Osteocyte (in vitro differentiated cells): ENCODE measurements at regions not wholly inside any gene's neighbourhood (a gene's known extent, or its start where the extent isn't known, plus 50 kb on each side); places are given as distances from the start of the nearest gene placed in this dataset.

Source experiments
- DNase-seq: peaks from one replicate; pipeline ENCODE4 v3.0.0; 2021; ENCODE audit warnings: mixed read lengths; ENCODE audit not compliant: unreplicated experiment; ENCODE audit errors: extremely low spot score
- H3K27ac Mint-ChIP-seq: one replicate; pipeline ENCODE4 v1.8.0; 2021; ENCODE audit warnings: mild to moderate bottlenecking, mixed read lengths; ENCODE audit not compliant: unreplicated experiment
- H3K27me3 Mint-ChIP-seq: one replicate; pipeline ENCODE4 v1.8.0; 2021; ENCODE audit warnings: mixed read lengths; ENCODE audit not compliant: unreplicated experiment
- H3K36me3 Mint-ChIP-seq: one replicate; pipeline ENCODE4 v1.8.0; 2021; ENCODE audit warnings: mixed read lengths; ENCODE audit not compliant: unreplicated experiment
- H3K4me1 Mint-ChIP-seq: one replicate; pipeline ENCODE4 v1.8.0; 2021; ENCODE audit warnings: mixed read lengths; ENCODE audit not compliant: unreplicated experiment
- H3K4me3 Mint-ChIP-seq: one replicate; pipeline ENCODE4 v1.8.0; 2021; ENCODE audit warnings: mild to moderate bottlenecking, moderate library complexity, mixed read lengths; ENCODE audit not compliant: unreplicated experiment
- H3K9me3 Mint-ChIP-seq: one replicate; pipeline ENCODE4 v1.8.0; 2021; ENCODE audit warnings: mixed read lengths; ENCODE audit not compliant: unreplicated experiment
- CTCF ChIP-seq: fragments of 200-600 bp; sonication (generic); IDR thresholded peaks from 2 replicates; pipeline ENCODE4 v1.5.0; 2021; ENCODE audit warnings: antibody characterized with exemption, mild to moderate bottlenecking, moderate library complexity

GRCh38 chr2:209340522-209340921, 83.3 kb upstream of the MAP2 start:
- TF ChIP-seq CTCF: no peak
- H3K4me3 Mint-ChIP-seq: no peak overlapping the region
- H3K9me3 Mint-ChIP-seq: no peaks in the 10 kb centered on the region
- no peak overlapping the region for H3K27ac Mint-ChIP-seq
- no peaks in the 10 kb centered on the region for H3K36me3 Mint-ChIP-seq
- no peak for DNase-seq
- H3K27me3 Mint-ChIP-seq: peaks cover 34% of the 10 kb centered on the region
- H3K4me1 Mint-ChIP-seq: no peaks in the 10 kb centered on the region

GRCh38 chr2:209344349-209344748, 79.5 kb upstream of the MAP2 start:
- Mint-ChIP-seq H3K27ac (no peak overlapping the region), H3K9me3 (no peaks in the 10 kb centered on the region), H3K36me3 (no peaks in the 10 kb centered on the region), H3K27me3 (peaks cover 18% of the 10 kb centered on the region), H3K4me1 (no peaks in the 10 kb centered on the region), H3K4me3 (no peak overlapping the region)
- TF ChIP-seq CTCF: no peak
- DNase-seq: no peak

GRCh38 chr2:209348433-209348832, 75.4 kb upstream of the MAP2 start:
- Mint-ChIP-seq H3K36me3 (no peaks in the 10 kb centered on the region), H3K27ac (no peak overlapping the region), H3K4me3 (no peak overlapping the region), H3K27me3 (peaks cover 2% of the 10 kb centered on the region), H3K4me1 (no peaks in the 10 kb centered on the region), H3K9me3 (no peaks in the 10 kb centered on the region)
- no peak for DNase-seq
- no peak for TF ChIP-seq CTCF

DNA sequence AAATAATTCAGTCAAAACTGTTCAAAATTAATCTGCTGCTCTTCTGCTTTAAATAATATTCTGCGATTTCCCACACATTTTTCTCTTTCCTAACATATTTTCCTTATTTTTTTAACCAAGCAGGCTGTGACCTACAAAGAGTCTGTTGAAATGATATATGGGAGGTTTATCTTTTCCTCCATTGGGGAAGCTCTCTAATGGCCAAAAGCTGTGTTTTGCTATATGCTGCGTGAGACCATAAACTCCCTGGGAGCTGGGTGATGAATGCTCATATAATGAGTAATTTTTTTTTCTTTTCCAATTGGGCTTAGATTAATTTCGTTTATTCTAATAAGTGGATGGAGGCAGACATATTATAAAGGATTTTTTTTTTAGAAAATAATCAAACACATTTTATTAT, 72.2 kb upstream of the MAP2 start:
- H3K36me3 Mint-ChIP-seq: no peaks in the 10 kb centered on the region
- no peak overlapping the region for H3K27ac Mint-ChIP-seq
- H3K4me3 Mint-ChIP-seq: no peak overlapping the region
- no peaks in the 10 kb centered on the region for H3K9me3 Mint-ChIP-seq
- no peaks in the 10 kb centered on the region for H3K4me1 Mint-ChIP-seq
- H3K27me3 Mint-ChIP-seq: no peaks in the 10 kb centered on the region
- TF ChIP-seq CTCF: no peak
- DNase-seq: no peak

DNA sequence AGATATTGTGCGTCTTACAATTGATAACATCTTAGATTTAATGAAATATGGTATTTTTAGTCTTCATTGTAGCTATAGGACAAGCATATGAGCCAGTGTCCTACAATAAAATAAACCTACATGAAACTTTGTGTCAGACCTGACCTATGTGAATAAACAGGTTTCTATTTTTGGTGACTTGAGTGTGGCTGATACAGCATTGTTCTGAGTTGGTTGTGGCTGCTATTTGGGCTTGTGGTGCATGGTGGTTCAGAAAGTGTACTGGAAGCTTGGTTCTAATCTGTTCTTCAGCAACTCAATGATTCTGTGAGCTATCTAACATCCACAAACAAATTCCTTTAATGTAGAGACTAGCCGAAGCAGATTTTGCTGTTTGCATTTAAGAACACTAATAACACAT, 64.9 kb upstream of the MAP2 start:
- H3K4me3 Mint-ChIP-seq: no peak overlapping the region
- H3K4me1 Mint-ChIP-seq: no peaks in the 10 kb centered on the region
- no peak for TF ChIP-seq CTCF
- no peaks in the 10 kb centered on the region for H3K27me3 Mint-ChIP-seq
- H3K27ac Mint-ChIP-seq: no peak overlapping the region
- no peaks in the 10 kb centered on the region for H3K36me3 Mint-ChIP-seq
- DNase-seq: no peak
- no peaks in the 10 kb centered on the region for H3K9me3 Mint-ChIP-seq
